ENCODE measurements at regions not wholly inside any gene's neighbourhood (a gene's known extent, or its start where the extent isn't known, plus 50 kb on each side); places are given as distances from the start of the nearest gene placed in this dataset.

DNA sequence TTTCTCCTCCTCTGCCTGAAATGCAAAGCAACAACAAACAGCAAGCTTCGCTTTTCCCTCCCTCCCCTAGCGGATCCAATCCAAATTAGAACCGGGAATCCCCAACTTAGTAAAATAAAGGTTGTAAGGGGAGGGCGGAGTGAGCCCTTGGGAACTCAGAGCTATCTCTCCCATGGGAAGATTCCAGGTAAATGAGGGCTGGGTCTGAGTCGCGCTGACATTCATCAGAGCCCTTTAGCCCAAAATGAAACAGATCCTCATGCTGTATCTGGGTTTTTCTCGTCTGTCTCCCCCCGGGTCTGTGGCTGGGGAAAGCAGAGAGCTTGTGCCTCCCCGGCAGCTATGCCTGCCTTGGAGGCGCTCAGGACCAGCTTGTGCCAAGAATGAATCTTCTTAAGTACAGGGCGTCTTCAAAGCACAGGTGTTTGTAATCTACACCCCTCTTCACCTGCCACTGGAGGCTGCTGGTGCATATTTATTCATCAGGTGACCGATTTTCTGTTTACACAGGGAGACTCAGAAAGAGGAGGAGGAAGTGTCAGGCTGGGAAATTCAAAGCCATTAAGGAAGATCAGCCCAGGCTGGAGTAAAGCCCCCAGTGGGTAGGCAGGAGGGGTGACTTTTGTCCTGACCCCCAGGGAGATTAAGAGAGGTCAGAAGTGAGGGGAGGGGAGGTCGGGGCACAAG is 55.0 kb upstream of the GSE1 start:
- Histone ChIP-seq H4K91ac (ENCODE audit: insufficient read length, low read depth, low read length) (no peak overlapping the region), H3K18ac (ENCODE audit: insufficient read length, low read depth, low read length) (no peak overlapping the region), H4K5ac (ENCODE audit: insufficient read length, low read depth, low read length) (no peak overlapping the region), H3K9ac (ENCODE audit: extremely low read depth, insufficient read length, low read length) (no peak overlapping the region), H3K14ac (ENCODE audit: insufficient read depth, low read length) (no peak overlapping the region), H3K56ac (ENCODE audit: insufficient read length, low read depth, low read length) (no peak overlapping the region), H4K20me1 (ENCODE audit: control insufficient read depth, insufficient read depth, insufficient read length) (no peaks in the 10 kb centered on the region), H3K27ac (ENCODE audit: insufficient read length, low read depth, low read length) (no peak overlapping the region), H3T11ph (ENCODE audit: low read length) (no peak overlapping the region), H3K4ac (ENCODE audit: low read depth, low read length) (no peak overlapping the region), H2BK15ac (ENCODE audit: low read depth, low read length) (no peak overlapping the region), H2AFZ (ENCODE audit: low read length) (no peak overlapping the region), H3K23ac (ENCODE audit: insufficient read length, low read depth, low read length) (no peak overlapping the region), H2BK5ac (ENCODE audit: insufficient read length, low read length) (no peak overlapping the region), H3K23me2 (ENCODE audit: insufficient read length, low read depth, low read length, poor library complexity, severe bottlenecking) (peaks cover 36% of the 10 kb centered on the region), H3K79me2 (ENCODE audit: insufficient read depth, low read length) (peaks cover 9% of the 10 kb centered on the region; the same call in 1 of the 2 replicates), H3K4me1 (ENCODE audit: insufficient read depth, low read length) (peaks cover 14% of the 10 kb centered on the region; the same call in 1 of the 2 replicates), H3K4me2 (ENCODE audit: insufficient read depth, insufficient read length, low read length) (peak overlapping the region; percentile 54), H2BK20ac (ENCODE audit: low read depth, low read length, poor library complexity, severe bottlenecking) (no peak overlapping the region), H4K8ac (replicated peaks; ENCODE audit: insufficient read length, low read depth, low read length) (no peak overlapping the region), H3K9me3 (ENCODE audit: control insufficient read depth, low read depth, low read length) (no peaks in the 10 kb centered on the region), H3K27me3 (ENCODE audit: insufficient read depth, low read length) (no peaks in the 10 kb centered on the region), H2AK5ac (ENCODE audit: insufficient read length, low read length) (no peak overlapping the region), H3K79me1 (ENCODE audit: insufficient read depth, low read depth, low read length, poor library complexity, severe bottlenecking) (no peaks in the 10 kb centered on the region), H2BK120ac (ENCODE audit: low read depth, low read length, poor library complexity, severe bottlenecking) (no peak overlapping the region), H2BK12ac (ENCODE audit: insufficient read length, low read depth, low read length) (no peak overlapping the region)
- Mint-ChIP-seq H3K27me3 (ENCODE audit: low read depth) (peaks cover 5% of the 10 kb centered on the region), H3K4me1 (peaks cover 48 to 58% of the 10 kb centered on the region in 2 experiments), H3K27ac (peak overlapping the region; percentile 71 to 87 (median 75); a peak in 6 of 7 replicates), H3K36me3 (ENCODE audit: insufficient read depth in 1 of 3, low read depth in 3 of 3) (no peaks in the 10 kb centered on the region; a peak in 1 of 7 replicates), H3K9me3 (peaks cover 0 to 3% of the 10 kb centered on the region in 2 experiments; a peak in 1 of 5 replicates), H3K4me3 (peak overlapping the region; percentile 76 to 82)
- TF ChIP-seq, protein P1, sequence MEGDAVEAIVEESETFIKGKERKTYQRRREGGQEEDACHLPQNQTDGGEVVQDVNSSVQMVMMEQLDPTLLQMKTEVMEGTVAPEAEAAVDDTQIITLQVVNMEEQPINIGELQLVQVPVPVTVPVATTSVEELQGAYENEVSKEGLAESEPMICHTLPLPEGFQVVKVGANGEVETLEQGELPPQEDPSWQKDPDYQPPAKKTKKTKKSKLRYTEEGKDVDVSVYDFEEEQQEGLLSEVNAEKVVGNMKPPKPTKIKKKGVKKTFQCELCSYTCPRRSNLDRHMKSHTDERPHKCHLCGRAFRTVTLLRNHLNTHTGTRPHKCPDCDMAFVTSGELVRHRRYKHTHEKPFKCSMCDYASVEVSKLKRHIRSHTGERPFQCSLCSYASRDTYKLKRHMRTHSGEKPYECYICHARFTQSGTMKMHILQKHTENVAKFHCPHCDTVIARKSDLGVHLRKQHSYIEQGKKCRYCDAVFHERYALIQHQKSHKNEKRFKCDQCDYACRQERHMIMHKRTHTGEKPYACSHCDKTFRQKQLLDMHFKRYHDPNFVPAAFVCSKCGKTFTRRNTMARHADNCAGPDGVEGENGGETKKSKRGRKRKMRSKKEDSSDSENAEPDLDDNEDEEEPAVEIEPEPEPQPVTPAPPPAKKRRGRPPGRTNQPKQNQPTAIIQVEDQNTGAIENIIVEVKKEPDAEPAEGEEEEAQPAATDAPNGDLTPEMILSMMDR (conservative IDR thresholded peaks at IDR 0.05) = no peak; the same call in 2 of the 3 replicates
- no peak for DNase-seq
- WGBS (ENCODE audit: extremely low coverage, insufficient read length, low lambda C conversion rate) = no CpG with 5 or more reads among the region's 13 CpGs

All from H9 (cell line).